ENCODE measurements at regions not wholly inside any gene's neighbourhood (a gene's known extent, or its start where the extent isn't known, plus 50 kb on each side); places are given as distances from the start of the nearest gene placed in this dataset.

GRCh38 chr16:5837007-5837670 is 739.5 kb upstream of the EEF2KMT start:
- TF ChIP-seq CTCF (conservative IDR thresholded peaks at IDR 0.05; ENCODE audit: low read depth, low read length): no peak
- no peak for TF ChIP-seq EZH2 (IDR thresholded peaks at IDR 0.05; ENCODE audit: low read length, unreplicated experiment)
